PC-9 (cell line): ENCODE measurements at regions not wholly inside any gene's neighbourhood (a gene's known extent, or its start where the extent isn't known, plus 50 kb on each side); places are given as distances from the start of the nearest gene placed in this dataset.

Experiments used
- EZH2 ChIP-seq: fragments of 200-600 bp; sonication (generic); IDR thresholded peaks from 2 replicates; pipeline ENCODE4 v1.8.0; 2017; ENCODE audit warnings: antibody characterized with exemption, low read depth
- TF ChIP-seq, protein P1 (sequence below): fragments of 200-600 bp; sonication (generic); conservative IDR thresholded peaks from 2 replicates; pipeline ENCODE4 v1.6.1; 2017; ENCODE audit warnings: mixed run types, antibody characterized with exemption, mild to moderate bottlenecking, moderate library complexity

DNA sequence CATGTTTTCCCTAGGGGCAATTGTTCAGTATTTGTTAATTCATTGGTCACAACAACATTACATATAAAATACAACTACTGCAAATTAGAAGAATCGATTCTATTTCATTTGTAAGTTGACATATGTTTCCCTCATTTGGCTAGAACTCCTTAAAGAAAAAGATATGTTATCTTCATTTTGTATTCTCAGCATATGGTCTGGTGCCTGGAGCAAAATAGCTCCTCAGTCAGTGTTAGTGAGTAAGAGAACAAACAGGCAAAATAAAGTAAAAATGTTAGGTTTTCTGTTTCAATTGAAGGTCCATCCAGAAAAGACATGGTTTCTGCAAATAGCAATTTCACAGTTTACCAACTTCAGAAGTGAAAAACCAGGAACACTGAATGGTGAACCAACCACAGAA lies 1343.1 kb downstream of the ROBO1 start:
- TF ChIP-seq, protein P1, sequence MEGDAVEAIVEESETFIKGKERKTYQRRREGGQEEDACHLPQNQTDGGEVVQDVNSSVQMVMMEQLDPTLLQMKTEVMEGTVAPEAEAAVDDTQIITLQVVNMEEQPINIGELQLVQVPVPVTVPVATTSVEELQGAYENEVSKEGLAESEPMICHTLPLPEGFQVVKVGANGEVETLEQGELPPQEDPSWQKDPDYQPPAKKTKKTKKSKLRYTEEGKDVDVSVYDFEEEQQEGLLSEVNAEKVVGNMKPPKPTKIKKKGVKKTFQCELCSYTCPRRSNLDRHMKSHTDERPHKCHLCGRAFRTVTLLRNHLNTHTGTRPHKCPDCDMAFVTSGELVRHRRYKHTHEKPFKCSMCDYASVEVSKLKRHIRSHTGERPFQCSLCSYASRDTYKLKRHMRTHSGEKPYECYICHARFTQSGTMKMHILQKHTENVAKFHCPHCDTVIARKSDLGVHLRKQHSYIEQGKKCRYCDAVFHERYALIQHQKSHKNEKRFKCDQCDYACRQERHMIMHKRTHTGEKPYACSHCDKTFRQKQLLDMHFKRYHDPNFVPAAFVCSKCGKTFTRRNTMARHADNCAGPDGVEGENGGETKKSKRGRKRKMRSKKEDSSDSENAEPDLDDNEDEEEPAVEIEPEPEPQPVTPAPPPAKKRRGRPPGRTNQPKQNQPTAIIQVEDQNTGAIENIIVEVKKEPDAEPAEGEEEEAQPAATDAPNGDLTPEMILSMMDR, result no peak
- TF ChIP-seq EZH2, result no peak
